IPS-20b (cell line): ENCODE measurements at regions not wholly inside any gene's neighbourhood (a gene's known extent, or its start where the extent isn't known, plus 50 kb on each side); places are given as distances from the start of the nearest gene placed in this dataset.

Source experiments
- H3K27ac ChIP-seq: one replicate; pipeline ENCODE4 v1.5.1; 2013; ENCODE audit warnings: low read length
- H3K27me3 ChIP-seq: 2 replicates; pipeline ENCODE4 v1.6.1; 2013; ENCODE audit warnings: mild to moderate bottlenecking, low read length, inconsistent platforms; ENCODE audit not compliant: insufficient read depth
- H3K36me3 ChIP-seq: 2 replicates; pipeline ENCODE4 v1.6.1; 2013; ENCODE audit warnings: low read depth, mild to moderate bottlenecking, inconsistent platforms, low read length, moderate library complexity; ENCODE audit not compliant: insufficient read depth
- H3K4me1 ChIP-seq: 2 replicates; pipeline ENCODE4 v1.6.1; 2013; ENCODE audit warnings: mild to moderate bottlenecking, control low read depth, inconsistent platforms, low read length, moderate library complexity; ENCODE audit not compliant: insufficient read depth
- H3K4me3 ChIP-seq: 2 replicates; pipeline ENCODE4 v1.5.1; 2013; ENCODE audit warnings: mild to moderate bottlenecking, low read length, inconsistent platforms
- H3K9ac ChIP-seq: 2 replicates; pipeline ENCODE4 v1.6.1; 2013; ENCODE audit warnings: low read depth, mild to moderate bottlenecking, inconsistent platforms, low read length, moderate library complexity
- H3K9me3 ChIP-seq: 2 replicates; pipeline ENCODE4 v1.6.1; 2013; ENCODE audit warnings: mild to moderate bottlenecking, low read depth, low read length, inconsistent platforms; ENCODE audit not compliant: insufficient read depth

DNA sequence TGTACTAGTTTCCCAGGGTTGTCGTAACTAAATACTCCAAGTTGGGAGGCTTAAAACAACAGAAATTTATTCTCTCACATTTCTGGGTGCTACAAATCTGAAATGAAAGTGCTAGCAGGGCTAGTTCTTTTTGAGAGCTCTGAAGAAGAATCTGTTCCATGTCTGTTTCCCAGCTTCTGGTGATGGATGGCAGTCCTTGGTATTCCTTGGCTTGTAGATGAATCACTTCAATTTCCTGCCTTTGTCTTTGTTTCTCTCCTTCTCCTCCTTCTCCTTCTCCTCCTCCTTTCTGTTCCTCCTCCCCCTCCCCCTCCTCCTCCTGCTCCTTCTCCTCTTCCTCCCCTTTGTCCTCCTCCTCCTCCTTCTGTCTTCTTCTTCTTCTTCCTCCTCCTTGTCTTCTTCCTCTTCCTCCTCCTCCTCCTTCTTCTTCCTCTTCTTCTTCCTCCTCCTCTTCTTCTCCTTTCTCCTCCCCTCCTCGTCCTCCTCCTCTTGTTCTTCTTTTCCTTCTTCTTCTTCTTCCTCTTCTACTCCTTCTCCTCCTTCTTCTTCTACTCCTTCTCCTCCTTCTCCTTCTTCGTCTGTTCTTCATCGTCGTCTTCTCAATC is 104.7 kb upstream of the ANKRD55 start:
- Histone ChIP-seq H3K9ac (no peak overlapping the region), H3K27me3 (no peaks in the 10 kb centered on the region), H3K27ac (no peak overlapping the region), H3K4me1 (no peaks in the 10 kb centered on the region), H3K4me3 (no peak overlapping the region), H3K9me3 (peaks cover 29% of the 10 kb centered on the region; the same call in 1 of the 2 replicates), H3K36me3 (no peaks in the 10 kb centered on the region)

DNA sequence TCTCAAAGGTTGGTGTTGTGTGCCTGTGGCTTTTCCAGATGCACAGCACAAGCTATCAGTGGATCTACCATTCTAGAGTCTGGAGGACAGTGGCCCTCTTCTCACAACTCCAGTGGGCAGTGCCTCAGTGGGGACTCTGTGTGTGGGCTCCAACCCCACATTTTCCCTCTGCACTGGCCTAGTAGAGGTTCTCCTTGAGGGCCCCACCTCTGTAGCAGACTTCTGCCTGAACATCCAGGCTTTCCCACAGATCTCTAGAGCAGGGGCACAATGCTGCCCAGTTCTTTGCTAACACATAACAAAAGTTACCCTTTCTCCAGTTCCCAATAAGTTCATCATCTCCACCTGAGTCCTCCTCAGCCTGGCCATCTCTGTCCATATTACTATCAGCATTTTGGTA is 102.1 kb upstream of the ANKRD55 start:
- Histone ChIP-seq H3K36me3 (no peaks in the 10 kb centered on the region), H3K27me3 (no peaks in the 10 kb centered on the region), H3K9me3 (peaks cover 29% of the 10 kb centered on the region; the same call in 1 of the 2 replicates), H3K4me1 (no peaks in the 10 kb centered on the region), H3K27ac (no peak overlapping the region), H3K4me3 (no peak overlapping the region), H3K9ac (no peak overlapping the region)

DNA sequence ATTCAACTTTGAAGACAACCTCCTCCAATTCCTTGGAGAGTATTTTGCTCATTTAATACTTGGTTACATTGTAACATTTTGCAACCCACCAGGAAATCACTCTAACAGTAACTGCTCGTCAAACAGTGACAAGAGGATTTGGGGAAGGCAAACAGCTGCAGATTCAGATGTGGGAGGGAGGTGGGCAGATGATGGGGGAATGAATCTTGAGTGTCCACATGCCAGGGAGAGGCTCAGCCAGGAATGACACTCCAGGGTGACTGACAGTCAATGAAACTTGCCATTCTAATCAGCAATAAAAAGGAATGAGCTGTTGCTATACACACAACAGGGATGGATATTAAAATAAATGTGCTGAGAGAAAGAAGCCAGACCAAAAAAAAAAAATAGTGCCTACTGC is 97.7 kb upstream of the ANKRD55 start:
- Histone ChIP-seq H3K27ac (no peak overlapping the region), H3K27me3 (no peaks in the 10 kb centered on the region), H3K9ac (no peak overlapping the region), H3K4me3 (no peak overlapping the region), H3K9me3 (peaks cover 21% of the 10 kb centered on the region; the same call in 1 of the 2 replicates), H3K4me1 (peaks cover 11% of the 10 kb centered on the region), H3K36me3 (no peaks in the 10 kb centered on the region)

DNA sequence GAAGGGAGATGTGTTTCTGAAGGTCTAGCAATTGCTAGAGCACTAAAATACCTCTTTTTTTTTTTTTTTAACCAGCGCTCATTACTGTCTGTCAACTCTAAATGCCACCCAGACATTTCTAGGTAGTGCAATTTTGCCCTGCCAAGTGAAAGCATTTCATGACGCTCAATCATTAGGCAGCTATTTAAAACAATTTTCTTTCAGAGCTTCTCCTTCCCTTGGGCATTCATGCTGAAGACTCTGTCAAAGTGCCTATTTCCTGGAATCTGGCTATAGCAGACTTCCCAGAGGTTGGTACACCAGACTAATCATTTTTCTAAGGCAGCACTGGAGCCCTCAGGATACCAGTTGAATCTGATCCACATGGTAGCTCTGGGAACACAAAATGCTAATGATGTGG is 97.0 kb upstream of the ANKRD55 start:
- Histone ChIP-seq H3K27ac (no peak overlapping the region), H3K9me3 (peaks cover 14% of the 10 kb centered on the region; the same call in 1 of the 2 replicates), H3K9ac (no peak overlapping the region), H3K4me3 (no peak overlapping the region), H3K27me3 (no peaks in the 10 kb centered on the region), H3K4me1 (peaks cover 11% of the 10 kb centered on the region), H3K36me3 (no peaks in the 10 kb centered on the region)

DNA sequence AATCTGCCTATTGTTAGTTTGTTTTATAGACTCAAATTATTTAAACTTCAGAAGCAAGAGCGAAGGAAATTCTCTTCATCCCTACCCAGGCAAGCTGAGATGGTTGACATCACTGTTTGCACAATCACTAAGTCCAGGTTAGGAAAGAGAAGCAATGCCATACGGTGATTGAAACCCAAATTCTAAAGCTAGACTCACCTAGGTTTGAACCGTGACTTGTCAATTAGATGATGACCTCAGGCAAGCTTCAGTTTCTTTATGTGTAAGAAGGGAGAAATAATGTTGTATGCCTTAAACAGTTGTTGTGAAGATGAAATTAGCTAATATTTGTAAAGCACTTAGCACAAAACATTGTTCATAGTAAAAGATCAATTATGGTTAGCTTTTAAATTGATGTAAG is 96.5 kb upstream of the ANKRD55 start:
- H3K27me3 ChIP-seq: no peaks in the 10 kb centered on the region
- H3K27ac ChIP-seq: no peak overlapping the region

DNA sequence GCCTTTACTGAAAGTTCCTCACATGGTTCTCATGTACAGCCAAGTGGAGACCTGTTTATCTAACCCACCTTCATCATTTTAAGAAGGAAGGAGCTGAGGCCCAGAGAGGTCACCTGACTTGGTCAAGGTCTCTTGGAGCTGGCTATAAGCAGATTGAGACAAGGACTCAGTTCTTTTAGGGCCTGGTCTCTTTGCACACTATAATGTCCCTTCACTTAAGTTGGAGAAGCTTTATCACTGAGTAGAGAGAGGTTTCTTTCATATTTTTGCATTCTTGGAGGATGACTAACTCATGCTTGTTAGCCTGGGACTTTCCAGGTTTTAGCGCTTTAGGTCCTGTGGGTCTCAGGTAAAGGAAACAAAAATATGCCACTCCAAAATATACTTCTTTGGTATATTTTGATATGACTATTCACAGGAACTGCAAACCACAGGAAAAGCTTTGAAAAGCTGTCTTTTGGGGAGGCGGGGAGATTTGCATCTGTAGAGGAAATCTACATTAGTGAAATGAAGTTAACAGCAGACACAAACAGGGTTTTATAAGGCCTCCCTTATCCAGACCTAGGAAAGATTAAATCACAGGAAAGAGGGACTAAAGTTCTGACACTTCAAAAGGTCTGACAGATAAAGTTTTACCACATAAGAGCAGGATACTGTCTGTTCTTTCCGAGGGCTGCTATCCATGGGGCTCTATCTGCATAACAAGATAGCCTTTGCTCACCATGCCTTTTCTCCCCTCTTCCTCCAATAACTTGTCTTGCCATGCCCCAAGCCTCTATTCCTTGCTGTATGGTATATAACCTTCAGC is 95.8 kb upstream of the ANKRD55 start:
- no peak overlapping the region for H3K4me3 ChIP-seq
- peaks cover 11% of the 10 kb centered on the region for H3K4me1 ChIP-seq
- no peak overlapping the region for H3K9ac ChIP-seq
- no peaks in the 10 kb centered on the region for H3K27me3 ChIP-seq
- no peaks in the 10 kb centered on the region for H3K36me3 ChIP-seq
- H3K9me3 ChIP-seq: peaks cover 6% of the 10 kb centered on the region; the same call in 1 of the 2 replicates
- no peak overlapping the region for H3K27ac ChIP-seq

More for the DNA sequence above, 96.5 kb upstream of the ANKRD55 start:
- peaks cover 11% of the 10 kb centered on the region; the same call in 1 of the 2 replicates for H3K9me3 ChIP-seq
- no peak overlapping the region for H3K4me3 ChIP-seq
- no peak overlapping the region for H3K9ac ChIP-seq
- H3K4me1 ChIP-seq: peaks cover 11% of the 10 kb centered on the region
- H3K36me3 ChIP-seq: no peaks in the 10 kb centered on the region

DNA sequence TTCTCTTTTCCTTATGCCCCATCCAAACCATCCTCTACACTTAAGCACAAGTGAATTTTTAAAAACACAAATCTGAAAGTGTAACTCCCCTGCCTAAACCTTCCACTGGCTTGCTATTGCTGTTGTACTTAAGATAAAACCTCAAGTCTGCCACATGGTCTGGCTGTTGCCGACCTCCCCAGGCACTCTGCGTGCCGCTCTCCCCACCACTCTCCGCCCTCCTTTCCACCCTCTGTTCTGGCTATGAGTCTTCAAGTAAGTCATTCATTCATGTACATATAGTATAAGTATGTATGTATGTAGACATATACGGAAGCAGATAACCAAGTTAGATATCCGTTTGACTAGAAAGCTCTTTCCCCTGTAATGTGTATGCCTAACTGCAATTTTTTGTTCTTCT is 94.7 kb upstream of the ANKRD55 start:
- no peak overlapping the region for H3K27ac ChIP-seq

DNA sequence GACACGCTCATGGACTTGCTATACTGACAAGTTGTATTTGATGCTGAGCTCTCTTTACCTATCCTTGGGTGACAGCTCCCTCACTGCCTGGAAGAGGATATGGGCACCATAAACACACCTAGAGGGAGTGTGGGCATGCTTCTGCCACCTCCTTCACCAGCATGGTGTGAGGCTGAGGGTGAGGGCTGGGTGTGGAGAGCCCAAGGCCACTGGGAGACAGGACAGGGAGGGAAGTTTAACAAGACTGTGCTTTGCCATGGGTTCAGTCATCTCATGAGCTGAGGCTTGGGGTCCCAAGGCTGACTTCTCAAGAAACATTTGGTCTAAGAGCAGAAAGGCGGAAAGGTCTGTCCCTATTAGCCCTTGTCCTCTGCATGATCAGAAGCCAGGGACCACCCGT is 93.6 kb upstream of the ANKRD55 start:
- Histone ChIP-seq H3K27me3 (no peaks in the 10 kb centered on the region), H3K4me3 (no peak overlapping the region), H3K4me1 (peaks cover 11% of the 10 kb centered on the region), H3K27ac (no peak overlapping the region), H3K9me3 (no peaks in the 10 kb centered on the region), H3K36me3 (no peaks in the 10 kb centered on the region), H3K9ac (no peak overlapping the region)

More for the DNA sequence above, 94.7 kb upstream of the ANKRD55 start:
- Histone ChIP-seq H3K4me3 (no peak overlapping the region), H3K9ac (no peak overlapping the region), H3K4me1 (peaks cover 11% of the 10 kb centered on the region), H3K36me3 (no peaks in the 10 kb centered on the region), H3K27me3 (no peaks in the 10 kb centered on the region), H3K9me3 (no peaks in the 10 kb centered on the region)

DNA sequence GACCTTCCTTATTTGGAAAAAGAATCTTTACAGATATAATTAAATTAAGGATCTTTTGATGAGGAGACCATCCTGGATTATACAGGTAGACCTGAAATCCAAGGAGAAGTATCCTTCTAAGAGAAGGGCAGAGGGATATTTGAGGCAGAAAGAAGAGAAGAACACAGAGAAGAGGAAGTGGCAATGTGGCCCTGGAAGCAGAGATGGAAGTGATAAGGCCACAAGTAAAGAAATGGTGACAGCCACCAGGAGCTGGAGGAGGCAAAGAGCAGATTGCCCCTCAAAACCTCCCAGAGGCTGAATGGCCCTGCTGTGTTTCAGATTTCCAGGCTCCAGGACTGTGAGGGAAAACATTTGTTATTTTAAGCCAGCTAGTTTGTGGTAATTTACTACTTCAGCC is 93.0 kb upstream of the ANKRD55 start:
- H3K4me1 ChIP-seq: peaks cover 11% of the 10 kb centered on the region
- no peaks in the 10 kb centered on the region for H3K9me3 ChIP-seq
- no peak overlapping the region for H3K4me3 ChIP-seq
- H3K9ac ChIP-seq: no peak overlapping the region
- H3K36me3 ChIP-seq: no peaks in the 10 kb centered on the region
- H3K27ac ChIP-seq: no peak overlapping the region
- no peaks in the 10 kb centered on the region for H3K27me3 ChIP-seq

DNA sequence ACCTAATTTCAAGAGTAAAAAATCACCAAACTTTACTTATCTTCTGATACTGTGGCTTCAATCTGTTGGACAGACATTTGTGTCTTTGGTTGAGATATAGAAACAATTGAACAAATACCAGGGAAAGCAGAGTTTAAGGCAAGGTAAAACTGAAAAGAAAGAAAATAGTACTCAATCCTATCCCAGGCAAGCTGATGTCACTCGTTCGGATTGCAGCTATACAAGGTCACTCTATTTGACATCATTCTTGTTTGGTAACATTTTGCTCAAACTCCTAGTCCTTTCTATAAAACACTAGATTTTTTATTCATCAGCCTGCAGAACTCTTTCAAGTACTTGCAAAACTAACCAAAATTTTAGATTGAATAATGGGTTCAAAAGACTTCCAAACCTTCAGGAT is 91.9 kb upstream of the ANKRD55 start:
- H3K9me3 ChIP-seq: no peaks in the 10 kb centered on the region
- no peak overlapping the region for H3K27ac ChIP-seq
- no peaks in the 10 kb centered on the region for H3K27me3 ChIP-seq
- no peak overlapping the region for H3K4me3 ChIP-seq
- no peaks in the 10 kb centered on the region for H3K36me3 ChIP-seq
- peaks cover 11% of the 10 kb centered on the region for H3K4me1 ChIP-seq
- no peak overlapping the region for H3K9ac ChIP-seq

DNA sequence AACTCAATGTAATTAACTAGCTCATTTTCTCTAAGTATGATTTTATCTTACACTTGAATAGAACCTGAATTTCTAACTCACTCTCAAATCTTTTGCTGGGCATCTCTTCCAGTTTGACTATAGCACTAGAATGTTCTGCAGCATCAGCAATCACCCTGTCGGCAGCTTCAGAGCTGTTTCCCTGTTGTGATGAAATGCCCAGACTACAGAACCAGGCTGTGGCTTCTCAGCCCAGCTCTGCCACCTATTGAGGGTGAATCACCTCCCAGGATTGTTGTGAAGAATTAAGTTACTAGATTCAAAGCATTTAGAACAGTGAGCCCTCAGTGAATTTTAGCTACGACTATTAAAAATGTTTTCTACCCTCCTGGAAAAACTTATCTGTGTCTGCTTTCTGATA is 90.4 kb upstream of the ANKRD55 start:
- no peak overlapping the region for H3K27ac ChIP-seq
- H3K4me3 ChIP-seq: no peak overlapping the region
- H3K9ac ChIP-seq: no peak overlapping the region
- no peaks in the 10 kb centered on the region for H3K9me3 ChIP-seq
- H3K4me1 ChIP-seq: peaks cover under 1% of the 10 kb centered on the region
- H3K27me3 ChIP-seq: no peaks in the 10 kb centered on the region
- no peaks in the 10 kb centered on the region for H3K36me3 ChIP-seq

DNA sequence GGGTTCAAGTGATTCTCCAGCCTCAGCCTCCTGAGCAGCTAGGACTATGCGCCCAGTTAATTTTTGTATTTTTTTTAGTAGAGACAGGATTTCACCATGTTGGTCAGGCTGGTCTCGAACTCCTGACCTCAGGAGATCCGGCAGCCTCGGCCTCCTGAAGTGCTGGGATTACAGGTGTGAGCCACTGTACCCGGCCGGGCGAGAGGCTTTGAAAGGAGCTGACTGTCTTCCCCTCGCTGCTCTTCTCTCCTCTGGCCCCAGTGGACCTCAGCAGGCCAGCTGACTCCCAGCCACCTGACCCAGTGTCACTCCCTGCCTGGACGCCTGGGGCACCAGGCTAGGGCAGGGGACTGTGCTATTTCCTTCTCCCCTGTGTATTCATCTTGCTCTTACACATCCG is 89.5 kb upstream of the ANKRD55 start:
- H3K4me3 ChIP-seq: no peak overlapping the region
- no peak overlapping the region for H3K9ac ChIP-seq
- H3K4me1 ChIP-seq: no peaks in the 10 kb centered on the region
- no peaks in the 10 kb centered on the region for H3K36me3 ChIP-seq
- no peaks in the 10 kb centered on the region for H3K27me3 ChIP-seq
- H3K9me3 ChIP-seq: no peaks in the 10 kb centered on the region
- H3K27ac ChIP-seq: no peak overlapping the region
